GM18519 (cell line): ENCODE measurements at regions not wholly inside any gene's neighbourhood (a gene's known extent, or its start where the extent isn't known, plus 50 kb on each side); places are given as distances from the start of the nearest gene placed in this dataset.

Experiments used
- ATAC-seq: cut with Tn5 transposase; IDR thresholded peaks from one replicate; pipeline ENCODE4 v1.9.1; 2021; ENCODE audit warnings: mild to moderate bottlenecking, moderate library complexity; ENCODE audit not compliant: unreplicated experiment, low FRiP score

- ATAC-seq: no peak
Observed at GRCh38 chr2:18430996-18431748, 129.3 kb downstream of the RDH14 start.

GRCh38 chr2:18428516-18428915 is 131.9 kb downstream of the RDH14 start:
- no peak for ATAC-seq

DNA sequence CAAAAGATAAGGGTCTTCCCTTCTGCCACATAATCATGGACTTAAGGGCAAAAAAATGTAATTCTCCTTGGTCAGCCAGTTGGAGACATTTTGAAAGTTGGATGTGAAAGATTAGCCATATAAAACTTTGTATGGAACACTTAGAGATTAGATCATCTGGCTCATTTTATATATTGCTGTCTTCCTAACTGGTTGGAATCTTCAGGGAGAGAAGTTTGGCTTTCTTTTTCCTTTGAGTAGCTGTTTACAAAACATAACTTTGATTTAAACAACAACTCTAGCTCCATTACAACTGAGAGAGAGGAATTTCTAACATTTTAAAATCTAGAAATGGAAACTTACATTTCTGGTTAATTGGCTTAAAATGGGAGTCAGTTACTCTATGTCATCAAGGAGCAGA is 132.7 kb downstream of the RDH14 start:
- no peak for ATAC-seq

GRCh38 chr2:18426174-18426573 is 134.3 kb downstream of the RDH14 start:
- no peak for ATAC-seq

DNA sequence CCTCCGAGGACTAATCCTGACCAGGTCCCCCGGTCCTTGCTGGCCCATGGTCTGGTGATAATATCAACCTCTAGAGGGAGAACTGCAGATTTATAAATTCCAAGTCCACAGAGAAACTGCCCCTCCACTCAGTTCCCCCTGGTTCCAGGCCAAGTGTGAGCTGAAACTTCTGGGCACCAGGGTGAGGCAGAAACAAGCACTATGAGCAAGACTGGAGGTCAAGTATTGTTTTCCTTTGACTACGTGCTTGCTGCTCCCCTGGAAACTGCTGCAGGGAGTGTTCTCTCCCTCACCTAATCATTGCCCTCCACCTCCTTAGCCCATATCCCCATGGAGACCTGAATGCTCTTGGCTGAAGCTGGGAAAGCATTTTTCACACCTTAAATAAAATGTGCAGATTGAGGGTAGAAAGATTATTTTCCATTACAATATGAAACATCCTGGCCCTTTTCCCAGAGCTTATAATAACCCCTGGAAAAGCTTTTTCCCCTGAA is 135.2 kb downstream of the RDH14 start:
- no peak for ATAC-seq

GRCh38 chr2:18423636-18424035 is 136.8 kb downstream of the RDH14 start:
- ATAC-seq: no peak

- no peak for ATAC-seq
Observed at GRCh38 chr2:18422432-18423165, 137.9 kb downstream of the RDH14 start.

DNA sequence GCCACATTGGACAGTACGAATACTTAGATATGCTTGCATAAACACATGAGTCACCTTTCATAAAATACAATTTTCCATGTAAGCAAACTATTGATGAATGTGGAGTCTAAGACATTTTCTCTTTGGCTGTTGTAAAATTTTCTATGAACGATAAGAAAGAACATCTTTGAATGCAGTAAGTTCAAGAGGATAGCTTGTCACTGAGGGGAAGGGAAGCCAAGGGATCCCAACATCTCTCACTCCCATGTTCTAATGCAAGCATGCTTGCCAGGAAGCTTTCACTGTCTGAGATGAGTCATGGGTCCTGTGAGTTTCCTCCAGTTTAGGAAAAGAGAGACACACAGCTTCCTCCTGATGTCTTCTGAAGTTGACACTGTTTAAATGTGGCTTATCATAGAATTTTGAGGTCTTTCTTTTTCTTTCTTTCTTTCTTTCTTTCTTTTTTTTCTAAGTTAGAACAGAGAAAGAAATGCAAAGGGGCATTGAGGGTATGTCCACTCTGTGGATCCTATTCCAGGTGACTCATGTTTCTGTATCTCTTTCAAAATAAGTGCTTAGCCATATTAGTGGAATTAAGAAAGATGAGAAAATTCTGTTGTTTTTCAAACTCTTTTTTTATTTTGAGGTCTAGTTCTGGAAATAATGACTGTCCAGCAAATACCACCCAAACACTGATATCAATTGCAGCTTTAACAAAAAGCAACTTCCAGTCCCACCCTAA is 146.6 kb downstream of the RDH14 start:
- no peak for ATAC-seq

- no peak for ATAC-seq
Observed at GRCh38 chr2:18412980-18413675, 147.3 kb downstream of the RDH14 start.

DNA sequence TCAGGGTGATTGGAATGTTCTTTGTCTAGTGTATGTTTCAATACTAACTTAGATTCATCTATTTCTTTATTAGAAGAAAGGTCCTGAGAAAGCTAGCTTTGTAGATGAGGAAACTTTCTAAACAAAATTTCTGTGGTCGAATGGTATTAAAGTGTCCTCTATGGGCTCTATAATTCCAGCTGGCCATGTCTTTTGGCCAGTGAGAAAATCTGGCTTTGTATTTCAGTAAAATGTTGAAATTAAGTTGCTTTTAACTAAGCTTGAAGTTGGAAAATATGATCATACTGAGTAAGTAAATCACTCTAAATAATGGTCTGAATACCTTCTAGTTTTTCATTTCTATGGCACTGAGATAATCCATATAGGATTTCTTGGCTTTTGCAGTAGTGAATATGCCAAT is 148.8 kb downstream of the RDH14 start:
- ATAC-seq: no peak

DNA sequence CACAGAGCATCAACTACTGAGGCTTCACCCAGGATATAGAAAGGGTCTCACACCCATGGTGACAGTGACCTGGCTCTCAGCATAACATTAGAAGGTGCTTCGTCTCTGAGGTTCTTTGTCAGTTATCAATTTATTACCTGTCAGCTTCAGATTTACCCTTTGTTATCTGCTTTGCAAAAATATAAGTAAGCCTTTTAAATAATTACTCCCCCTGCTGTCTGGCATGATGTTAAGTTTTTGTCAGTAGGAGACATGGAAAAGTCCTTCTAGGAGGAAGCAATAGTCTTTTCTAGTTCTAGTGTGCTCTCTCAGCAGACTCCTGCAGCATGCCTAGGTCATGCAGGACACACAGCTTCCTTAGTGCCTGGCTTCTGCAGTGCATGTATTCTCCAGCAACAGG is 149.9 kb downstream of the RDH14 start:
- no peak for ATAC-seq

GRCh38 chr2:18408638-18409037 is 151.8 kb downstream of the RDH14 start:
- no peak for ATAC-seq

DNA sequence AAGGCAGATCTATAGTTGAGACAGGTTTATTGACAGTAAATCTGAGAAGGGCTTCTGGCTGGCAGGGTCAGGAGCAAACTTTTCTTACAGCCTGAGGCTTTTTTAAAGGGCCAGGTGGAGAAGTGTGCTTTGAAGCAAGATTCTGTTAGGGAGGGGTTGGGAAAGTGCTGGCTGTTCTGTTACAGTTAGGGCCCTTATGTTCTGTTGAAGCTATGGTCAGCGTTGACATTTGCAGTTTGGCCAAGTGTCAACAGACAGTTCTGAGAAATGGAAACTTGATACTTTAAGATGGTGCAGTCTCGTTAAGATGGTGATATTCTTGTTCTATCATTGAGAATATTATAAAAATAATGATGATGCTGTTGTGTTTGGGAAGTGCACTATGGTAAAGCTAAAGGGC is 154.2 kb downstream of the RDH14 start:
- no peak for ATAC-seq

- ATAC-seq: no peak
Observed at GRCh38 chr2:18404708-18405107, 155.7 kb downstream of the RDH14 start.

DNA sequence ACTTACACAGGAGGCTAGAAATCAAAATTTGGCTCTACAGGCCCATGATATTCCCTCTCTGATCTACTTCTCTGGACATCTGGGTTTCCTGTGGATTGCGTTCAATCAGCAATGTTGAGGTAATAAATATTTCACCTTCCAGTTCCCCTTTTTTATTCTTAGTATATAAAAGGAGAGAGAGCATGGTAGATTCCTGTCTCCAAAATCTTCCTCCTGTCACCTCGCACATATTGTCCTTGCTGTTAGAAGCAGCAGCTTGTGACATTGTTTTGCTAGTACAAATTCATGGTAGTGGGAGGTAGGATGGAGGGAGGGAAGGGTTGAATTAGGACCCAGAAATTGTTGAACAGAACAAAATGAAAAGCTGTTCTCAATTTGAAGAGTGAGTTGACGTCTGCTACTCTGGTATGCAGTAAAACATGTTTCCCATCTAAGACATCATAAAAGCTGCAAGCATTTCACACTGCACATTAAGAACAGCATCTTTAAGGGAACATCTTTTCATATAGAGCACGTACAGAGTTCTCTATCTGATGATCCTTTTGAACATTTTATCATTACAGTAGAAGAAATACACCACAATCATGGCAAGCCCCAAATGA is 156.4 kb downstream of the RDH14 start:
- ATAC-seq: no peak

GRCh38 chr2:18402831-18403230 is 157.6 kb downstream of the RDH14 start:
- no peak for ATAC-seq

- no peak for ATAC-seq
Observed at GRCh38 chr2:18401471-18401870, 159.0 kb downstream of the RDH14 start.

- no peak for ATAC-seq
Observed at GRCh38 chr2:18399601-18400000, 160.9 kb downstream of the RDH14 start.

DNA sequence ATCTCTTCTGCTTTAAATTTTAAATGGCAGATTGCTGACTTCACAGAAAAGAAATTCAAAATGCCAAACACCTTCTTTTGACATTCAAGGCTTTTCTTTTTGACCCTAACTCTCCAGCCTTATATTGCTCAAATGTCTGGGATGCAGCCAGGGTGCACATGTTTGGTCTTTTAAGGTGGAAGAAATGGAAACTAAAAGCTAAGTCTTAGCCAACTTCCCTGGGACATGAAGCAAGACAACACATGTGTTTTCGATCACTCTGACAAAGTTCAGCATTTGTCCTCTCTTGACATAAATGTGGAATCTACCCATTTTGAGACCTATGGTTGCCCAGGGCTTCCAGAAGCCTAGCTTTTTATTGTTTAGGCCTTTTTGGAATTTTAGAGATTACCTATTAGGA is 161.6 kb downstream of the RDH14 start:
- ATAC-seq: no peak

- no peak for ATAC-seq
Observed at GRCh38 chr2:18396329-18397010, 164.0 kb downstream of the RDH14 start.
